OCI-LY7 (cell line): ENCODE measurements at regions not wholly inside any gene's neighbourhood (a gene's known extent, or its start where the extent isn't known, plus 50 kb on each side); places are given as distances from the start of the nearest gene placed in this dataset.

Experiments
- CTCF ChIP-seq: fragments of 200-600 bp; sonication (generic); conservative IDR thresholded peaks from 2 replicates; pipeline ENCODE4 v1.5.1; 2014; ENCODE audit warnings: mild to moderate bottlenecking, antibody characterized with exemption, low read length, moderate library complexity, mixed read lengths
- EZH2phosphoT487 ChIP-seq: fragments of 200-600 bp; sonication (generic); IDR thresholded peaks from 2 replicates; pipeline ENCODE4 v1.6.1; 2018; ENCODE audit warnings: low read depth, borderline replicate concordance, mild to moderate bottlenecking, mixed run types, antibody characterized with exemption, low read length, moderate library complexity, mixed read lengths

- TF ChIP-seq CTCF (no peak), EZH2phosphoT487 (no peak)
Observed at GRCh38 chr7:131124867-131125266, 202.8 kb upstream of the MKLN1 start.
